ENCODE measurements at regions not wholly inside any gene's neighbourhood (a gene's known extent, or its start where the extent isn't known, plus 50 kb on each side); places are given as distances from the start of the nearest gene placed in this dataset.

GRCh38 chr12:127857661-127858060 lies 409.3 kb upstream of the TMEM132C start:
- Histone ChIP-seq H3K9me3 (ENCODE audit: insufficient read depth, low read length) (no peaks in the 10 kb centered on the region), H3K4me3 (ENCODE audit: insufficient read depth, low read length, poor library complexity, severe bottlenecking) (no peak overlapping the region), H3K27me3 (ENCODE audit: low read length) (no peaks in the 10 kb centered on the region), H3K36me3 (ENCODE audit: low read length) (no peaks in the 10 kb centered on the region), H3K79me2 (ENCODE audit: insufficient read depth, low read length) (no peaks in the 10 kb centered on the region), H3K4me2 (ENCODE audit: low read depth, low read length, poor library complexity, severe bottlenecking) (no peak overlapping the region), H4K20me1 (ENCODE audit: low read depth, low read length) (no peaks in the 10 kb centered on the region), H2AFZ (ENCODE audit: low read depth, low read length, severe bottlenecking) (no peak overlapping the region), H3K9ac (ENCODE audit: low read length) (no peak overlapping the region), H3K27ac (ENCODE audit: low read depth, low read length) (no peak overlapping the region), H3K9me2 (replicated peaks; ENCODE audit: insufficient read depth, low read length) (no peaks in the 10 kb centered on the region), H3F3A (ENCODE audit: insufficient read depth) (no peaks in the 10 kb centered on the region)
- TF ChIP-seq EZH2phosphoT487 (conservative IDR thresholded peaks at IDR 0.05; ENCODE audit: low read length), result no peak
- TF ChIP-seq CTCF (IDR thresholded peaks at IDR 0.05; ENCODE audit: insufficient read depth, low read length, poor library complexity, severe bottlenecking), result no peak

- Histone ChIP-seq H3K9me2 (replicated peaks; ENCODE audit: insufficient read depth, low read length) (no peaks in the 10 kb centered on the region), H4K20me1 (ENCODE audit: low read depth, low read length) (no peaks in the 10 kb centered on the region), H3K4me2 (ENCODE audit: low read depth, low read length, poor library complexity, severe bottlenecking) (no peak overlapping the region), H3K4me3 (ENCODE audit: insufficient read depth, low read length, poor library complexity, severe bottlenecking) (no peak overlapping the region), H3K9ac (ENCODE audit: low read length) (no peak overlapping the region), H3K9me3 (ENCODE audit: insufficient read depth, low read length) (no peaks in the 10 kb centered on the region), H3K36me3 (ENCODE audit: low read length) (no peaks in the 10 kb centered on the region), H3F3A (ENCODE audit: insufficient read depth) (no peaks in the 10 kb centered on the region), H3K27me3 (ENCODE audit: low read length) (no peaks in the 10 kb centered on the region), H3K27ac (ENCODE audit: low read depth, low read length) (no peak overlapping the region), H3K79me2 (ENCODE audit: insufficient read depth, low read length) (no peaks in the 10 kb centered on the region), H2AFZ (ENCODE audit: low read depth, low read length, severe bottlenecking) (no peak overlapping the region)
- TF ChIP-seq CTCF (IDR thresholded peaks at IDR 0.05; ENCODE audit: insufficient read depth, low read length, poor library complexity, severe bottlenecking) (no peak), EZH2phosphoT487 (conservative IDR thresholded peaks at IDR 0.05; ENCODE audit: low read length) (no peak)
These were observed 406.4 kb upstream of the TMEM132C start for GRCh38 chr12:127860536-127860935.

- no peak overlapping the region for H3K4me2 ChIP-seq (ENCODE audit: low read depth, low read length, poor library complexity, severe bottlenecking)
- H3K9me3 ChIP-seq (ENCODE audit: insufficient read depth, low read length), result no peaks in the 10 kb centered on the region
- H3F3A ChIP-seq (ENCODE audit: insufficient read depth), result no peaks in the 10 kb centered on the region
- no peak overlapping the region for H3K27ac ChIP-seq (ENCODE audit: low read depth, low read length)
- H2AFZ ChIP-seq (ENCODE audit: low read depth, low read length, severe bottlenecking), result no peak overlapping the region
- no peaks in the 10 kb centered on the region for H3K79me2 ChIP-seq (ENCODE audit: insufficient read depth, low read length)
- no peak overlapping the region for H3K4me3 ChIP-seq (ENCODE audit: insufficient read depth, low read length, poor library complexity, severe bottlenecking)
- no peaks in the 10 kb centered on the region for H3K27me3 ChIP-seq (ENCODE audit: low read length)
- no peaks in the 10 kb centered on the region for H4K20me1 ChIP-seq (ENCODE audit: low read depth, low read length)
- no peak for TF ChIP-seq CTCF (IDR thresholded peaks at IDR 0.05; ENCODE audit: insufficient read depth, low read length, poor library complexity, severe bottlenecking)
- no peak for TF ChIP-seq EZH2phosphoT487 (conservative IDR thresholded peaks at IDR 0.05; ENCODE audit: low read length)
- no peaks in the 10 kb centered on the region for H3K9me2 ChIP-seq (replicated peaks; ENCODE audit: insufficient read depth, low read length)
- H3K9ac ChIP-seq (ENCODE audit: low read length), result no peak overlapping the region
- no peaks in the 10 kb centered on the region for H3K36me3 ChIP-seq (ENCODE audit: low read length)
These were observed 405.6 kb upstream of the TMEM132C start for GRCh38 chr12:127861406-127861805.
